ENCODE measurements at regions not wholly inside any gene's neighbourhood (a gene's known extent, or its start where the extent isn't known, plus 50 kb on each side); places are given as distances from the start of the nearest gene placed in this dataset.

DNA sequence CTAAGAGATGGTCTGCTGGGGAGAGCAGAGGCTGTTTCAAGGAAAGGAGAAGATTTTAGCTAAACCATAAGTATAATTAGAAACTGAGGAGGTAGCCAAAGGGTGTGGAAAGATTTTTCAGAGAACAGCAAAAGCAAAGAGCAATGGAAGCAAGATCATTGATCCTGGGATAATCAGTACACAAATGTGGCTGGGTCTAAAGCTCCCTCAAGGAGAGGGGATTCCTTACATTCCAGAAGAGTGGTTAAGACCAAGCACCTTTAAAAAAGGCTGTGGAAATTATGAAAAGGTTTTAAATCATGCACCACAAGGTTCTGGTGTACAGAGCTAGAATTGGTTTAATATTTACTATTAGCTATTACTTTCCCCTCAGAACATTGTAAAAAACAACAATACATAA lies 246.0 kb upstream of the UBE2E3 start:
- DNase-seq, result no peak

DNA sequence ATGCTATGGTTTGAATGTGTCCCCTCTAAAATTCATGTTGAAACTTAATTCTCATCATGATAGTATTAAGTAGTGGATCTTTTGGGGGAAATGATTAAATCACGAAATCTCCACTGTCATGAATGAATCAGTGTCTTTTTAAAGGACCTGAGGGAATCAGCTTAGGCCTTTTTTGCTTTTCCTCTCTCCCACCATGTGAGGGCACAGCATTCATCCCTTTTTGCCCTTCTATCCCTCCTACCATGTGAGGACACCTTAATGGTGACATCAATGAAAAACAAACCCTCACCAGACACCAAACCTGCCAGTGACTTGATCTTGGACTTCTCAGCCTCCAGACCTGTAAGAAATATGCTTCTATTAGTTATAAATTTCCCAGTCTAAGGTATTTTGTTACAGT lies 247.1 kb upstream of the UBE2E3 start:
- no peak for DNase-seq

DNA sequence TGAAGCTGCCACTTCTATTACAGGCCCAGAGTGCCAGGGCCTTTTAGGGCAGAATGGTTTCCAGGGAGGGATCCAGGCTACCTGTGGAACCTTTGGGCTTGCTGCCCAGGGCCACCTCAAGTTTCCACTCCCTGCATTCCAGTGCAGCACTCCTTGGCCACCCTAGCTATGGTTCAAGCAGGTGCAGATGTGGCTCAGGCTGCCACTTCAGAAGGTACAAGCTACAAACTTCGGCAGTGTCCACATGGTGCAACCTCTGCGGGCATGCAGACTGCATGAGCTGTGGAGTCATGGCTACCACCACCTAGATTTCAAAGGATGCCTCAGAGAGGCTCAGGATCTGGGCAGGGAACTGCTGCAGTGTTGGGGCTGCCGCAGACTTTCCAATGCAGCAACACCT lies 248.1 kb upstream of the UBE2E3 start:
- no peak for DNase-seq

DNA sequence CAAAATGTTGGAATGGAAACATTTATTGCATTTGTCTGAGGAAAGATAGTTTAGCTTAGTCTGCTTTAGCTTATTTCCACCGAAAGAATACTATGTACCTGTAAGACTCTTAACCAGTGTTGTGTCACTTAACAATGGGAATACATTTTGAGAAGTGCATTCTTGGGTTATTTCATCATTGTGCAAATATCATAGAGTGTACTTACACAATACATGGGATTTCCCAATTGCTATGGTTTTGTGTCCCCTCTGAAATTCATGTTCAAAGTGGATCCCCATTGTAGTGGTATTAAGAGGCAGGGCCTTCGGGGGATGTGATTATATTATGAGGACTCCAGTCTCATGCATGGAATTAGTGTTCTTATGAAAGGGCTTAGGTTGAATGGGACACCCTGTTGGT lies 249.4 kb upstream of the UBE2E3 start:
- DNase-seq, result no peak

DNA sequence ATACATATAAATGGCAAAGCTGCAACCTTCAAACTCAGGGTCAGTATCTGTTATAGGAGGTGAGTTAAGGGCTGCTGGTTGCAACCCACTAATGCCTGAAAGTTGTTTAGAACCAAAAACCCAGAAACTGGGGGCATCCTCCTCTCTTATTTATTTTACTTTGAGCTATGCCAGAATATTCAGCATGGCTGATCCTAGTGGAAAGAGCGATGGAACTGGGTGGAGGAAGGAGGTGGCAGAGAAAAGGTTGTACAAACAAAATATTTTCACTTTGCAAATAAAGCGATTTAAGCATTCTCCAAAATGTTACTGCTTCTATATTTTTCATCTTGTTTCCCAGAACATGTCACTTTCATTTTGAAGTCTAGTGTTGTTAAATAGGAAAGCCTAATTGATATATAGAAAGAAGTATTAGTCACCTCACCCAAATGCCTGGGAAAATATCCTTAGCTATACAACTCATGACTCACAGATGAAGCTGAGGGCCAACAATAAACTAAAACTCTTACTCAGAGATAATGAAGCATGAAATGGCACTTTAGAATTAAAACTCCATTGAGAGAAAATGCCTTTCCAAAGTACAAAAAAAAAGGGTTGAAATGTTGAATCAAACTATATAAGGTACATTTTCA lies 251.4 kb upstream of the UBE2E3 start:
- no peak for DNase-seq

DNA sequence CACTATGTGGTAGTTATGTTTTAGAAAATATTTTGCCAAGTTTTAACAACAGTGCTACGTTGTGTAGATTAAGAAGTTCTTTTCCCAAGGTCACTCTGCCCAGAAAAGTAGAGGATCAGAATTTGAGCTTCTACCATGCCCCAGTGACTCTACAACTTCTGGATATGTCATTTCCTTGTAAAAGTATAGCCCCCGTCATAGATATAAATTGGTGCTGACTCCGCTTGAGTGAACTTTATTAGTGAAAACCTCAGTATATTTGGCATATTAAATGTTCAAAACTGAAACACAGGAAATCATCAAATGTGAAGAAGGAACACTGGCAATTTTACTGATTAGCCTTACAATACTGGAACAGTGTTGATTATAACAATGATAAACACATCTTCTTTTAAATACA lies 256.7 kb upstream of the UBE2E3 start:
- DNase-seq, result no peak

DNA sequence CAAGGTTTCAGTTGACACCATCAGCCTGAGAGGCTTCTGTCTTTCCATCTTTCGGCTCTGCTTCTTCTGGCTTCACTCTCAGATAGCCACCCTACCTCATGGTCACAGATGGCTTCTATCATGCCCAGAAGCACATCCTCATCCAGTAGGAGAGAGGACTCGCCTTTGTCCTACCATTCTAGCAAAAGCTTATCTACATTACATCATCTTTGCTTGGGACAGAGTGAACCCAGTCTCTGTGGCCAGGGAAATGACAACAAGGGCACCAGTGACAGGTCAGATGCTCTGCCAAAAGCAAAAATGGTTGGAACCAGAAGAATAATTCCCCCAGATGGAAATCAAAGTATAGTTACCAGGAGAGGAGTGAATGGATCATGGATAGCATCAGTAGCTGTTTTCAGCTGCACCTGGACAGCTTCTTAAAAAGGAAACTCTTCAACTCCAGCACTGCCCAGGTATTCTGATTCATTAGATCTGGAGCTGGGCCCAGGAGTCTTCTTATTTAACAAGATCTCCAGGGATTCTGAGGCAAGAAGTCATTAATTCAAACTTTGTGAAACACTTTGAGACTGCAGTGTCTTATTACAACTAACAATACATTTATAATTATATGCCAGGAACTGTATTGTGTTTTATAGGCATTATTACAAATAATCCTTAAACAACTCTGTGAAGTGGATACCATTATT lies 257.7 kb upstream of the UBE2E3 start:
- no peak for DNase-seq

DNA sequence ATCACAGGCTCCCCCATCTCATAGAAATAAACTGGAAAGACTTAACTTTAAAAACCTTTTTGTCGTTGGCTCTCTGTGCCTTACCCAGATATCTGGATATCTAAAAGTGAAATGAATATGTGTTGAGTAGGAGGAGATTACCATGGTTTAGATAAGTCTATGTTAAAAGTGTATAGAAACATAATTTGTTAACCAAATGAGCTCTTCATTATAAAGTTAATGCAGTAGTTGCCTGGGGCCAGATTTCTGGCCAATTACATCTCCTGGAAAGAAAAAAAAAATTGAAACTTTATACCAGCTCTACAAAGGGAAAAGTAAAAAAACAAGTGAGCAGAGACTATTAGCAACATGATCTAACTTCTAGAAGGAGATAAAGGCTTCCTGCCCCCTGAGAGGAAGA lies 259.6 kb upstream of the UBE2E3 start:
- no peak for DNase-seq

DNA sequence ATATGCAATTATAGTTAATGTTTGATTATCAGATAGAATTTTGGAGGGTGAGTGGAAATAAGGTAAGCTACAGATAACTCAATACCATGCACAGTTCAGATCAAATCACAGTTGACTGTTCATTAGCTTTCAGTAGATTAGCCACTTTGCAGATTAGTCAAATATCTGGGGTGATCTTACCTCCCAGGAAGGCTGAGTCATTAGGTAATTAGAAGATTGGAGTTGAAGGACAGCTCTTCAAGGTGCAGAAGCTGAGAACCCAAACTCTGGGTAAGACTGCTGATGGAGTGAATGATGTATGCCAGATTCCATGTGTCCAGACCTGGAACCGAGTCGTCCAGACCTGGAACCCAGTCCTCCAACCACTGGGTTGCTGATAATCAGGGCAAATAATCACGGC lies 262.8 kb upstream of the UBE2E3 start:
- no peak for DNase-seq

DNA sequence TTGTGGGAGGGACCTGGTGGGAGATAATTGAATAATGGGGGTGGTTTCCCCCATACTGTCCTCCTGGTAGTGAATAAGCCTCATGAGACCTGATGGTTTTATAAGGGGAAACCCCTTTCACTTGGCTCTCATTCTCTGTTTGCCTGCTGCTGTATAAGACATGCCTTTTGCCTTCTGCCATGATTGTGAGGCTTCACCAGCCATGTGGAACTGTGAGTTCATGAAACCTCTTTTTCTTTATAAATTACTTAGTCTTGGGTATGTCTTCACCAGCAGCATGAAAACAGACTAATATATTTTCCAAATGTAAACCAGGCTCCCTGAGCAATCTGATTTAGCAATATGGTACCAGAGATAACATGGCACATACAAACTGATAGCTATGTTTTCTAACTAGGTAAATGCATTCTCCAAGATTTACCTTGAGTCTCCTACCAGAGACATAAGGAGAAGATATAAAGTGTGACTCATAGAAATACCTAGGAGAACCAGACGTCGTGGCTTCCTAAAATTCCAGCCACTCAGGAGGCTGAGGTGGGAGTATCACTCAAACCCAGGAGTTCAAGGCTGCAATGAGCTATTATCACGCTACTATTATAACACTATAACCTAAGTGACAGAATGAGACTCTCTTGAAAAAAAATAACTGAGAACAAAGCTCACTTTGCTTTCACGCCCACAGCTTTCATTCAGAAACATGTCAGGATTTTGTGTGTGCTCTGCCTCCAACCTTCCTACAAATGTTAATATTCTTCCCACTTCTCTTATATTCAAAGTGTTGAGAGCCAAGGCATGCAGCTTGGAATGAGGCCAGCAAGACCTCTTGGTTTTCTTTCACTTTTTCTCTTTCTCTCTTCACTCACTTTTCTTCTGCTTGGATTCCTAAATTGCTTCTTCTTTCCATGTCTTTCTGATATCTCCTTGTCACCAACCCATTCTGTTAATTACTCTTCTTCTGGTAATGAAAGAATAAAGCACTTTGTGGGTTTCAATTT lies 263.9 kb upstream of the UBE2E3 start:
- no peak for DNase-seq

DNA sequence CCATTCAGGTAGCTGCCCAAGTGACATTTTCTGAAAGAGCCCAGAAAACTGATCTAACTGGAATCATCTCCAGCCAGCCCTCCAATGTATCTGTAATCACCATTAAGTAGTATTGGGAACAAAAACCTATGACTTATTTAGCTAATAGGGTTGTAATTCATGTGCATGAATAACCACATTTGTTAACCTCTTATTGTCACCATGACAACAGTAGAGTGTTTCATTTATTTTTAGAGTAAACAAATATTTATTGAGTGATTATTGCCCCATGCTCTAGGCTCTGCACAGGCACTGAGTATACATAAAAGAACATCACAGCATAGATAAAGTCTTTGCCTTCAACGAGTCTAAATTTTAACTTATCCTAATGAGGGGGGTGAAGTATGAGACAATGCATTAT lies 265.4 kb upstream of the UBE2E3 start:
- DNase-seq, result no peak

DNA sequence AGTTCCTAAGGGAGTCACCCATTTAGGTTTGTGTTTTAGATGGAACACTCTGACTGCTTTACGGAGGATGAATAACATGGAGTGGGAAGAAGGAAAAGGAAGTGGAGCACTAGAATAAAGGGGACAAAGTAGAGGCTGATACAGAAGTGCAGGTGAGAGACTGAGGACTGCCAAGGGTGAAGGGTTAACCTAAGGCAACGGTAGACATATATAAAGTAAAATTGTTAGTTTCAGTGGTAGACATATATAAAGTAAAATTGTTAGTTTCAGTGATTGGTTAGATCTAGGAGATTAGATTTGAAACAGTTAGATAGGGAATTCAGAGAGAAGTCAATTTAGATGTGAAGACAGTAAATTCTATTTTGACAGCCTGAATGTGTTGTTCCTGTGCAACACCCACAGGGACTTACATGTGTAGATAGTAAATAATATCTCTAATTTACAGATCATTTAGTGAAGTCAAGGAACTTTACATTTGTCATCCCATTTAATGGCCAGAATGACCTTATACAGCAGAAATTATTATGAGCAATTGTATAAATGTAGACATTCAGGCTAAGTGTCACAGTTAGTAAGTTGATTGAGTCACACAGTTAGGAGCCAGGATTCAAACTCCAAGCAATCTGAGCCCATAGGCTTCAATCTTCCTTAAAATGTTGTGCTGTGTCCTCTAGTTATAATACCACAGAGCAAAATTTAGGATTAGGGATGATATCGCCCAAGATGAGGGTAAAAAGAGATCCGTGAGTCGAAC lies 270.8 kb upstream of the UBE2E3 start:
- no peak for DNase-seq

DNA sequence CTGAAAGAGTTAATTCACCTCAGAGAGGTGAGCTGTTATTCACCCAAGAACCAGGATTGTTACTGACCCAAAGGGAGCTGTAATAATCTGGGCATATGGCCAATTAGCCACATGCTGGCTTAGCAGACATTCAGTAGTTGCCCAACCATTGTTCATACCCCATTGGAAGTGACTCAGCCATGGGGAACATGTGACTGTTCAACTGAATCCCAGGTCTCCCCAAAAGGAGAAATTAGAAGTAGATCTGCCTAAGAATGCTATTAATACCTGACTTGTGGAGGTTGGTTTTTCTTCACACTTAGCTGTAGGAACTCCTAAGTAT lies 272.6 kb upstream of the UBE2E3 start:
- no peak for DNase-seq

DNA sequence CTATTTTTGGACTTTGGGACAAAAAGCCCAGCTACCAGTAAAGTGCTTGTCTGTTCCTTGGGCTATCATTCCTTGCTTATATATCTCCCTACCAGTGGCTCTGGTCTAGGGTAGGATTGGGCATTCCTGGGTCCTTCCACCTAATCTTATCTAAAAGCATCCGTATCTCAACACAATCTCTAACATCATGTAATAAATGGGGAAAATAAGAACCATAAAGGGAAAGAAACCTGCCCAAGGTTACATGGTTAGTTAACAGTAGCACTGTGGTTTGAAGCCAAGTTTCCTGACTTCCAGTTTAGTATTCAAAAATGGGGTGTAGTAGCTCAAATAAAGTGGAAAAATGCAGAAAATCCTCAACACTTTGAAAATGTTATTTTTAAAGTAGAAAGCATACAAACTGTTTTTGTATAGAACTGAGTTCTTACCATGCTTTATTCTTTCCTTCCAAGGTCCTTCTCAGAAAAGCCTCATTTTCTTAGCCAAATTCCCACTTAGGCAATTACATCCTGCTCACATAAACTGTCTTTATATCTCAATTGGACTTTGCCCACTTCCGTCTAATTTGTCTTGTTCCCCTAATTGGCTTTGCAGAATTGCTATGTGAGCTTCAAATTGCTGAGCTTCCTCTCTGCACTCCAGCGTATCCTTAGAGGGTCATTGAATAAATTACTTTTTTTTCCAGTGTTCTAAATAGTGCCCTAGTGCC lies 273.1 kb upstream of the UBE2E3 start:
- DNase-seq, result no peak

DNA sequence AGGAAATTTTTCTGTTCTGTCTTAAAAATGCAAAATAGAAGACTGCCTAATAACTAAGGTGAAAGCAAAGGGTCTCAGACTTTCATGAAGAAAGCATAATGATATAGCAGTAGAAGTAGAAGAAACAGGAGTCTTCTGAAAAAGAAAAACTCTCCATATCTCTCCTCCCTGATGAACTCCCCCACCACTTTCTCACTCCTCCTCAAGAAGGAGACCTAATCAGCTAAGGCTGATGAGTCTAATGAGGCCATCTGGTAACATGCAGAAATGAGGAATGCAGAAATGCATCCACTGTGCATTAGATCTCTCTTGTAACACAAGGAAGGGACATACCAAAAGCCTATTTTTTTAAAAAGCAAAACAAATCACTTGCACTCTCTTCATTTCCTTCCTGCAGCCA lies 273.7 kb upstream of the UBE2E3 start:
- DNase-seq, result no peak

DNA sequence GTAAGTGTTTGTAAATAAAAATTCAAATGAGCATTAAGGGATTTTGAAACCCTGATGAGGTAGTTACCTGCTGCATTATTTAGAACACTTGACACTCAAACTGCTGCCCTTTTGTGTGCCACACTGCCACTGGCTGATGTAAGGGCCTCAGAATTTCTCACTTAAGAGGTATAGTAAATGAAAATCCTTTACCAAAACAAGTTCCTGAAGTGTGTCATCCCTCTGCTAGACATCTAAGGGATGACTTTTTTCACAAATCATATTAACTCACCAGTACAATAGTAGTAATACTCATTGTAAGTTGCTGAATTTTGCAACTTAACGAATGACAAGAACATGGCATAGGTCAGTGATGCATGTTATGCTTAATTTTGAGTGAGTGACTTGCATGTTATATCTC lies 274.9 kb upstream of the UBE2E3 start:
- DNase-seq, result no peak

DNA sequence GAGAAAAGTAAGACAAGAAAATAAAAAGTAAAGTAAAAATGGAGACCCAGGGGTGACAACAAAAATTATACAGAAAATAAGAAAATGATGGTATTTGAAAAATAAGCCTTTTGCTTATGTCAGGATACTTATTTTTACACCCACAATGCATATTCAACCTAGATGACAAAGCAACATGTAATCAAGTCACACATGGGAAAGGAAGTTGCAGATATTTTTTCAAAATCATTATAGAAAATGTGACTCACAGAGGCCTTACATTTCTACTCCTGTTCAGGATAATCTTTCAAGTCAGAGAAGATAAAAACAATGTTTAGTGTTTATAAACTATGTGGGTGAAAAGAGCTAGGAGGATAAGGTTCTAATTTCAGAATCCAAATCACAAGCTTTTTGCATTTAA lies 275.3 kb upstream of the UBE2E3 start:
- no peak for DNase-seq

DNA sequence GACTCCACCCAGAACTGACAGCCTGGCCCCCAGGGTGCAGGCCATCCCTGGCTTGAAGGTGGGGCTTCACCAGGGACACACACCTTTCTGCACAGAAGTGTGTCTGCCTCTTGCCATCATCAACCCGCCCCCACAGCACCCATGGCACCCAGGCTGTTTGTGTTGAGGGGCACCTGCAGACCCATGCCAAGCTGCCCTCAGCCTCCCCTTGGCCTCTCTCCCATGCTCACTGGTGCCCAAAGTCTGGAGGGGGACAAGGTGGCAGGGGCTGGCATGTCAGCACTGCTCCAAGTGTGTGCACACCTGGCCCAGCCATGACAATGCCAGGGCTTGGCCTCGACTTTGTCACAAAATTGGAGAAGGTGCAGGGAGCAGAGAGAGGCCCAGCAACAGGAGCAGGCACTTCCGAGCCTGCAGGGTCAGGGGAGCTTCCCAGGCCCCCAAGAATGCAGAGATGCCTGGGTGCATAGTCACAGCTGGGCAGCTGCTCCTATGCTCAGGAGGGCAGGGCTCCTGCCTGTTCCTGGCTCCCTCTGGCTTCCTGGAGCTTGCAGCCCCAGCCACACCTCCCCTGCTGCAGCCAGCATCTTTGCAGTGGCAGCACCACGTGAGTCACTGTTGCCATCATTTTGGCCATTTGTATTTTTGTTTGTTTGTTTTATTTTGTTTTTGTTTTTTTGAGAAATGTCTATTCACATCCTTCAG lies 280.6 kb upstream of the UBE2E3 start:
- DNase-seq, result no peak

DNA sequence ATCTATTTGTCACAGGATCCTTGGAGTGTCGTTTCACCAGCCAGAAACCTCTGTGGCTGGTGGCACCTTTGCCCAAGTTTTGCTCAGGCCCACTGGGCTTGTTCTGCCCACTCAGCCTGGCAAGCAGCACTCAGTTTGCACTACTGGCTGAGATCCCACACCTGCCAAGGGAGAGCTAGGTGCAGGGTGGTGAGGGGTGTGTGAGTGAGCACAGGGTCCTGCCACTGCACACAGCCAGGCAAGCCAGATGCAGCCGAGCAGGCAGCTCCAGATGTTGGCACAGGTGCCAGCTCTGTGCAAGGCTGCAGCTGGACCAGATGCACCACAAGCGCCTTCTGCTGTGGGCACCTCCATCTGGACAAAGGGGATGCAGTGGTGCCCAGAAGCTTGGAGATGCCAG lies 281.7 kb upstream of the UBE2E3 start:
- no peak for DNase-seq

DNA sequence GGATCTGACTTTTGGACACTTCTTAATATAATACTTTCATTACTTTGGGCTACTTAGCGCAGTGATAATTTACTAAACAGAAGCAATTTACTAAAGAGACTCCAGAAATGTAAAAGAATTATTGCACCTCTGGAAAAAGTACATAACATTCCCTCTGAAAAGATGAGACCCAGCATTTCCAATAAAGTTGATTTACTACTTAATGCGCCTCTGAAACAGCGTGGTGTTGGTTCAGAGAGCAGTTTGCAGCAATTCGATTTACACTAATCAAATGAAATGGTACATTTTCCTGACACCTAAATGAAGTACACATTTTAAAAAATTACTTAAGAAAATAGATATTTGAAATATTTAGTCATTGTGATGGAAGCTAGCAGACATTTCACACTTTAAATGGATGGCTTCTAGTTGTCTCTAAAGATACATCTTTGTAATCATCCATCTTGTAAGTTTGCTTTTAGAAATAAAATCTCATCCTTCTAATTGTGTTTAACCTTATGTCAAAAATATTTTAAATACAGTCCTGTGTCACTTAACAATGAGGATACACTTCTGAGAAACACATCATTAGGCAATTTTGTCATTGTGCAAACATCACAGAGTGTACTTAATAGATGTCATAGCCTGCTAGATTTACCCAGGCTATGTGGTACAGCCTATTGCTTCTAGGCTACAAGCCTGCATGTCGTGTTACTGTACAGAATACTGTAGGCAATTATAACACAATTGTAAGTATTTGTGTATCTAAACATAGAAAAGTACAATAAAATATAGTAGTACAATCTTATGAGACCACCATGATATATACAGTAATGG lies 284.6 kb upstream of the UBE2E3 start:
- DNase-seq, result no peak

All from CD4-positive, alpha-beta T cell treated with Interleukin-12 subunit alpha and Interleukin-12 subunit beta, for 1 hour (primary cell).